WTC11 (cell line): ENCODE measurements at regions not wholly inside any gene's neighbourhood (a gene's known extent, or its start where the extent isn't known, plus 50 kb on each side); places are given as distances from the start of the nearest gene placed in this dataset.

ENCODE experiments used
- ATAC-seq: fragments of 200-7000 bp; cut with Tn5 transposase; 2 replicates; pipeline ENCODE4 v1.10.0; 2021; ENCODE audit warnings: mild to moderate bottlenecking, moderate library complexity
- CTCF ChIA-PET: fragments of 300-600 bp; sonication (Branson Sonifier 250); formaldehyde crosslinking; loops from one replicate; lab custom pipeline; 2021; ENCODE audit warnings: antibody characterized with exemption; lab: Charles Lee
- POLR2A ChIA-PET: fragments of 350-600 bp; sonication (Branson Sonifier 250); formaldehyde crosslinking; loops from one replicate; lab custom pipeline; 2021; ENCODE audit warnings: antibody characterized with exemption; lab: Charles Lee
- DNase-seq: peaks from one replicate; pipeline ENCODE4 v3.0.0; 2021; ENCODE audit warnings: low spot score
- H3K27ac Mint-ChIP-seq: 2 replicates; pipeline ENCODE4 v1.8.0; 2021; ENCODE audit warnings: mixed read lengths
- H3K27me3 Mint-ChIP-seq: 2 replicates; pipeline ENCODE4 v1.8.0; 2021; ENCODE audit warnings: low read depth, mild to moderate bottlenecking, moderate library complexity, mixed read lengths
- H3K36me3 Mint-ChIP-seq: 2 replicates; pipeline ENCODE4 v1.8.0; 2021; ENCODE audit warnings: mixed read lengths
- H3K4me1 Mint-ChIP-seq: 2 replicates; pipeline ENCODE4 v1.8.0; 2022; ENCODE audit warnings: mixed read lengths
- H3K4me3 Mint-ChIP-seq: 2 replicates; pipeline ENCODE4 v1.8.0; 2021; ENCODE audit warnings: mild to moderate bottlenecking, moderate library complexity, mixed read lengths
- H3K9me3 Mint-ChIP-seq: 2 replicates; pipeline ENCODE4 v1.8.0; 2021; ENCODE audit warnings: mixed read lengths
- CBFB ChIP-seq: sonication (generic); formaldehyde crosslinking; IDR thresholded peaks from 2 replicates; pipeline ENCODE4 v1.8.1; 2022; ENCODE audit warnings: mild to moderate bottlenecking, low read depth, missing genetic modification reagents
- CDX4 ChIP-seq: fragments of 250-450 bp; sonication (Bioruptor Pico); IDR thresholded peaks from 2 replicates; pipeline ENCODE4 v1.9.0; 2021; ENCODE audit warnings: moderate library complexity, mild to moderate bottlenecking, inconsistent platforms, borderline replicate concordance
- E2F5 ChIP-seq: sonication (generic); formaldehyde crosslinking; IDR thresholded peaks from 2 replicates; pipeline ENCODE4 v1.8.1; 2022; ENCODE audit warnings: mild to moderate bottlenecking, moderate library complexity, missing genetic modification reagents
- ESRRA ChIP-seq: sonication (generic); formaldehyde crosslinking; IDR thresholded peaks from 2 replicates; pipeline ENCODE4 v1.8.1; 2022; ENCODE audit warnings: mild to moderate bottlenecking, missing genetic modification reagents, borderline replicate concordance
- FOXK1 ChIP-seq: sonication (generic); formaldehyde crosslinking; IDR thresholded peaks from 2 replicates; pipeline ENCODE4 v1.8.0; 2022; ENCODE audit warnings: mild to moderate bottlenecking, moderate library complexity, missing genetic modification reagents
- GABPB1 ChIP-seq: sonication (generic); formaldehyde crosslinking; IDR thresholded peaks from 2 replicates; pipeline ENCODE4 v1.8.1; 2023; ENCODE audit warnings: mild to moderate bottlenecking, missing genetic modification reagents
- GRHL2 ChIP-seq: fragments of 250-450 bp; sonication (Bioruptor Pico); IDR thresholded peaks from 2 replicates; pipeline ENCODE4 v1.8.0; 2022; ENCODE audit warnings: mild to moderate bottlenecking, moderate library complexity; ENCODE audit not compliant: insufficient replicate concordance, severe bottlenecking
- MAX ChIP-seq: sonication (generic); formaldehyde crosslinking; IDR thresholded peaks from 2 replicates; pipeline ENCODE4 v1.8.0; 2022; ENCODE audit warnings: mild to moderate bottlenecking, missing genetic modification reagents
- MYBL2 ChIP-seq: sonication (generic); formaldehyde crosslinking; IDR thresholded peaks from 2 replicates; pipeline ENCODE4 v1.8.1; 2023; ENCODE audit warnings: mild to moderate bottlenecking, moderate library complexity, missing genetic modification reagents
- NFATC4 ChIP-seq: fragments of 250-450 bp; sonication (Bioruptor Pico); IDR thresholded peaks from 2 replicates; pipeline ENCODE4 v1.9.0; 2021; ENCODE audit warnings: mild to moderate bottlenecking
- PRDM15 ChIP-seq: sonication (generic); formaldehyde crosslinking; IDR thresholded peaks from 2 replicates; pipeline ENCODE4 v1.8.0; 2022; ENCODE audit warnings: missing genetic modification reagents
- RORB ChIP-seq: fragments of 250-450 bp; sonication (Bioruptor Pico); IDR thresholded peaks from 2 replicates; pipeline ENCODE4 v1.9.0; 2021; ENCODE audit warnings: mild to moderate bottlenecking
- SMAD3 ChIP-seq: sonication (generic); formaldehyde crosslinking; IDR thresholded peaks from 2 replicates; pipeline ENCODE4 v1.8.0; 2022; ENCODE audit warnings: missing genetic modification reagents, mild to moderate bottlenecking, borderline replicate concordance
- SMAD4 ChIP-seq: sonication (generic); formaldehyde crosslinking; IDR thresholded peaks from 2 replicates; pipeline ENCODE4 v1.8.0; 2022; ENCODE audit warnings: mild to moderate bottlenecking, missing genetic modification reagents
- SP1 ChIP-seq: sonication (generic); formaldehyde crosslinking; conservative IDR thresholded peaks from 2 replicates; pipeline ENCODE4 v1.8.1; 2022; ENCODE audit warnings: missing genetic modification reagents
- STAT6 ChIP-seq: sonication (generic); formaldehyde crosslinking; conservative IDR thresholded peaks from 2 replicates; pipeline ENCODE4 v1.8.1; 2023; ENCODE audit warnings: mild to moderate bottlenecking, low read depth, missing genetic modification reagents, moderate library complexity
- TEAD1 ChIP-seq: sonication (generic); formaldehyde crosslinking; IDR thresholded peaks from 2 replicates; pipeline ENCODE4 v1.8.0; 2022; ENCODE audit warnings: mild to moderate bottlenecking, missing genetic modification reagents
- TEAD4 ChIP-seq: sonication (generic); formaldehyde crosslinking; IDR thresholded peaks from 2 replicates; pipeline ENCODE4 v1.8.0; 2022; ENCODE audit warnings: mild to moderate bottlenecking, missing genetic modification reagents
- USF2 ChIP-seq: sonication (generic); formaldehyde crosslinking; IDR thresholded peaks from 2 replicates; pipeline ENCODE4 v1.8.1; 2023; ENCODE audit warnings: mild to moderate bottlenecking, missing genetic modification reagents, moderate library complexity
- ZBTB43 ChIP-seq: sonication (generic); formaldehyde crosslinking; IDR thresholded peaks from 2 replicates; pipeline ENCODE4 v1.8.1; 2023; ENCODE audit warnings: mild to moderate bottlenecking, missing genetic modification reagents
- ZNF281 ChIP-seq: sonication (generic); formaldehyde crosslinking; IDR thresholded peaks from 2 replicates; pipeline ENCODE4 v1.8.0; 2023; ENCODE audit warnings: mild to moderate bottlenecking, missing genetic modification reagents
- ZNF396 ChIP-seq: fragments of 250-450 bp; sonication (Bioruptor Pico); IDR thresholded peaks from 2 replicates; pipeline ENCODE4 v1.8.0; 2021; ENCODE audit warnings: mild to moderate bottlenecking, moderate library complexity, borderline replicate concordance
- ZNF423 ChIP-seq: fragments of 250-450 bp; sonication (Bioruptor Pico); IDR thresholded peaks from 2 replicates; pipeline ENCODE4 v2.1.2; 2022; ENCODE audit warnings: mild to moderate bottlenecking, moderate library complexity

- no peak overlapping the region for H3K27ac Mint-ChIP-seq
- peaks cover 4% of the 10 kb centered on the region; the same call in 1 of the 2 replicates for H3K9me3 Mint-ChIP-seq
- H3K4me1 Mint-ChIP-seq = peaks cover 5% of the 10 kb centered on the region
- TF ChIP-seq STAT6 (CRISPR knock-in tag) (no peak), FOXK1 (CRISPR knock-in tag) (no peak), MYBL2 (no peak), E2F5 (CRISPR knock-in tag) (no peak), SMAD3 (CRISPR knock-in tag) (no peak), ZNF281 (CRISPR knock-in tag) (no peak), ZNF396 (no peak), GABPB1 (no peak), SP1 (CRISPR knock-in tag) (no peak), MAX (no peak), TEAD4 (CRISPR knock-in tag) (no peak), USF2 (CRISPR knock-in tag) (no peak), ZBTB43 (CRISPR knock-in tag) (no peak), ESRRA (CRISPR knock-in tag) (no peak), NFATC4 (CRISPR knock-in tag) (no peak)
- no peaks in the 10 kb centered on the region for H3K36me3 Mint-ChIP-seq
- H3K4me3 Mint-ChIP-seq = no peak overlapping the region
- DNase-seq = no peak
- no peaks in the 10 kb centered on the region for H3K27me3 Mint-ChIP-seq
- ChIA-PET POLR2A (no interaction called here), CTCF (no interaction called here)
- ATAC-seq = no peak
Measured at GRCh38 chr12:74283646-74284045, 254.0 kb upstream of the ATXN7L3B start.

GRCh38 chr12:74285773-74286172 is 251.9 kb upstream of the ATXN7L3B start:
- Mint-ChIP-seq H3K36me3 (no peaks in the 10 kb centered on the region), H3K4me3 (no peak overlapping the region), H3K4me1 (peaks cover 5% of the 10 kb centered on the region), H3K9me3 (no peaks in the 10 kb centered on the region), H3K27ac (no peak overlapping the region), H3K27me3 (no peaks in the 10 kb centered on the region)
- DNase-seq = no peak
- CTCF ChIA-PET = no interaction called here
- TF ChIP-seq ZNF423 (CRISPR knock-in tag) (no peak), GRHL2 (CRISPR knock-in tag) (no peak), PRDM15 (CRISPR knock-in tag) (no peak), CDX4 (CRISPR knock-in tag) (no peak), TEAD1 (CRISPR knock-in tag) (no peak), SMAD4 (CRISPR knock-in tag) (no peak), CBFB (CRISPR knock-in tag) (no peak), RORB (no peak)
- no peak for ATAC-seq
- POLR2A ChIA-PET = no interaction called here
